ENCODE measurements at regions not wholly inside any gene's neighbourhood (a gene's known extent, or its start where the extent isn't known, plus 50 kb on each side); places are given as distances from the start of the nearest gene placed in this dataset.

DNA sequence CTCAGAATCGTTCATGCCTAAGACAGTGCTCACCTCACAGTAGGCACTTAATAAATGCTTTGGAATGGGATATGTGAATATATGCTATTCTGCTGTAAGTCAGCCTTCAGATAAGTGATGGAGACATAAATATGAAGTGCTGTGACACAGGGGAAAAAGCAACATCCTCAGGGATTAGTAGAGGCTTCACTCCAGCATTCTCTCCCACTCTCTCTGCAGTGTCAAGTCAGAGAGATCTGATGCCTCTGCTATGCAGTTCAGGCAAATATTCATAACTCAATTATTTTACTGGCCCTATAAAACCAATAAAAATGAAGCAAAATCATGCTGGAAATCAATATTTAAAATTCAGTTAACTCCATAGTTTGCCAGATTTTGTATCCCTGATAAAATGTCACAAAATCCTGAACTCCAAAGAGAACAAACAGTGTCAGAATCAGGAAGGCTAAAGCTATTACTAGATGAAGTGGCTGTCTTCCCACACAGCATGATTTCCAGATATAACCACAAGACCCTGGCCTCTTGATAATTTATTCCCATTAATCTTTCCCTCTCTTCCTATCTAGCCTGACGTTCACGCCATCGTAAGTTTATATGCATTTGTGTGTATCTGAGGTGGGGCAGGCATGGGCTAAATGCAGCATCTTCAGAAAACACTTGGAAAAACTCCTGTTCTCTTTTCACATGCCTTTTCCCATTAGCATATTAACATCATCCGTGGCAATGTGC, 278.9 kb upstream of the ATP11B start:
- TF ChIP-seq, protein P1, sequence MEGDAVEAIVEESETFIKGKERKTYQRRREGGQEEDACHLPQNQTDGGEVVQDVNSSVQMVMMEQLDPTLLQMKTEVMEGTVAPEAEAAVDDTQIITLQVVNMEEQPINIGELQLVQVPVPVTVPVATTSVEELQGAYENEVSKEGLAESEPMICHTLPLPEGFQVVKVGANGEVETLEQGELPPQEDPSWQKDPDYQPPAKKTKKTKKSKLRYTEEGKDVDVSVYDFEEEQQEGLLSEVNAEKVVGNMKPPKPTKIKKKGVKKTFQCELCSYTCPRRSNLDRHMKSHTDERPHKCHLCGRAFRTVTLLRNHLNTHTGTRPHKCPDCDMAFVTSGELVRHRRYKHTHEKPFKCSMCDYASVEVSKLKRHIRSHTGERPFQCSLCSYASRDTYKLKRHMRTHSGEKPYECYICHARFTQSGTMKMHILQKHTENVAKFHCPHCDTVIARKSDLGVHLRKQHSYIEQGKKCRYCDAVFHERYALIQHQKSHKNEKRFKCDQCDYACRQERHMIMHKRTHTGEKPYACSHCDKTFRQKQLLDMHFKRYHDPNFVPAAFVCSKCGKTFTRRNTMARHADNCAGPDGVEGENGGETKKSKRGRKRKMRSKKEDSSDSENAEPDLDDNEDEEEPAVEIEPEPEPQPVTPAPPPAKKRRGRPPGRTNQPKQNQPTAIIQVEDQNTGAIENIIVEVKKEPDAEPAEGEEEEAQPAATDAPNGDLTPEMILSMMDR (conservative IDR thresholded peaks at IDR 0.05) = no peak
- no peak for TF ChIP-seq EZH2 (IDR thresholded peaks at IDR 0.05; ENCODE audit: low read depth)

Measured in PC-9 (cell line).